H9 (cell line): ENCODE measurements at regions not wholly inside any gene's neighbourhood (a gene's known extent, or its start where the extent isn't known, plus 50 kb on each side); places are given as distances from the start of the nearest gene placed in this dataset.

ENCODE experiments used
- DNase-seq: peaks from one replicate; pipeline ENCODE4 v3.0.0-alpha.2; 2017
- H2AFZ ChIP-seq: one replicate; pipeline ENCODE4 v1.6.1; 2013; ENCODE audit warnings: mild to moderate bottlenecking, low read length, control low read depth, moderate library complexity
- H2AK5ac ChIP-seq: 2 replicates; pipeline ENCODE4 v1.6.1; 2013; ENCODE audit warnings: low read length, control low read depth, mixed read lengths; ENCODE audit not compliant: insufficient read length
- H2BK120ac ChIP-seq: one replicate; pipeline ENCODE4 v1.6.1; 2013; ENCODE audit warnings: low read depth, mild to moderate bottlenecking, low read length, control low read depth, inconsistent platforms; ENCODE audit not compliant: poor library complexity, severe bottlenecking
- H2BK12ac ChIP-seq: 2 replicates; pipeline ENCODE4 v1.6.1; 2013; ENCODE audit warnings: low read length, control low read depth, mixed read lengths, low read depth; ENCODE audit not compliant: insufficient read length
- H2BK15ac ChIP-seq: 2 replicates; pipeline ENCODE4 v1.6.1; 2013; ENCODE audit warnings: low read depth, low read length, control low read depth
- H2BK20ac ChIP-seq: one replicate; pipeline ENCODE4 v1.6.1; 2013; ENCODE audit warnings: low read depth, mild to moderate bottlenecking, low read length, control low read depth, inconsistent platforms; ENCODE audit not compliant: poor library complexity, severe bottlenecking
- H2BK5ac ChIP-seq: 2 replicates; pipeline ENCODE4 v1.6.1; 2013; ENCODE audit warnings: low read length, control low read depth, mixed read lengths; ENCODE audit not compliant: insufficient read length
- H3K14ac ChIP-seq: 2 replicates; pipeline ENCODE4 v1.6.1; 2013; ENCODE audit warnings: low read length, control low read depth; ENCODE audit not compliant: insufficient read depth
- H3K18ac ChIP-seq: 2 replicates; pipeline ENCODE4 v1.6.1; 2013; ENCODE audit warnings: low read depth, mild to moderate bottlenecking, mixed read lengths, low read length, control low read depth; ENCODE audit not compliant: insufficient read length
- H3K23ac ChIP-seq: 2 replicates; pipeline ENCODE4 v1.6.1; 2013; ENCODE audit warnings: low read length, control low read depth, mixed read lengths, low read depth; ENCODE audit not compliant: insufficient read length
- H3K23me2 ChIP-seq: 2 replicates; pipeline ENCODE4 v1.6.1; 2013; ENCODE audit warnings: low read depth, mild to moderate bottlenecking, mixed read lengths, low read length, control low read depth; ENCODE audit not compliant: insufficient read length, poor library complexity, severe bottlenecking
- H3K27ac ChIP-seq: 2 replicates; pipeline ENCODE4 v1.5.1; 2013; ENCODE audit warnings: low read length, control low read depth, mixed read lengths, low read depth; ENCODE audit not compliant: insufficient read length
- H3K27me3 ChIP-seq: 2 replicates; pipeline ENCODE4 v1.6.1; 2013; ENCODE audit warnings: low read length, control low read depth, inconsistent platforms; ENCODE audit not compliant: insufficient read depth
- H3K4ac ChIP-seq: 2 replicates; pipeline ENCODE4 v1.6.1; 2013; ENCODE audit warnings: low read depth, mild to moderate bottlenecking, control low read depth, inconsistent platforms, low read length, moderate library complexity
- H3K4me1 ChIP-seq: 2 replicates; pipeline ENCODE4 v1.6.1; 2013; ENCODE audit warnings: low read length, control low read depth, inconsistent platforms; ENCODE audit not compliant: insufficient read depth
- H3K4me2 ChIP-seq: 2 replicates; pipeline ENCODE4 v1.6.1; 2013; ENCODE audit warnings: low read length, control low read depth, mixed read lengths; ENCODE audit not compliant: insufficient read length, insufficient read depth
- H3K56ac ChIP-seq: 2 replicates; pipeline ENCODE4 v1.6.1; 2013; ENCODE audit warnings: low read depth, mild to moderate bottlenecking, mixed read lengths, low read length, control low read depth; ENCODE audit not compliant: insufficient read length
- H3K79me1 ChIP-seq: 2 replicates; pipeline ENCODE4 v1.6.1; 2013; ENCODE audit warnings: low read depth, mild to moderate bottlenecking, moderate library complexity, low read length, control low read depth, inconsistent platforms; ENCODE audit not compliant: insufficient read depth, poor library complexity, severe bottlenecking
- H3K79me2 ChIP-seq: 2 replicates; pipeline ENCODE4 v1.6.1; 2013; ENCODE audit warnings: low read length, control low read depth, inconsistent platforms; ENCODE audit not compliant: insufficient read depth
- H3K9ac ChIP-seq: 2 replicates; pipeline ENCODE4 v1.6.1; 2013; ENCODE audit warnings: low read length, control low read depth, mixed read lengths; ENCODE audit not compliant: insufficient read length; ENCODE audit errors: extremely low read depth
- H3K9me3 ChIP-seq: one replicate; pipeline ENCODE4 v1.6.1; 2013; ENCODE audit warnings: low read depth, low read length, inconsistent platforms; ENCODE audit not compliant: control insufficient read depth
- H3T11ph ChIP-seq: one replicate; pipeline ENCODE4 v1.6.1; 2013; ENCODE audit warnings: mild to moderate bottlenecking, low read length, control low read depth, inconsistent platforms
- H4K20me1 ChIP-seq: one replicate; pipeline ENCODE4 v1.6.1; 2013; ENCODE audit not compliant: control insufficient read depth, insufficient read length, insufficient read depth
- H4K5ac ChIP-seq: 2 replicates; pipeline ENCODE4 v1.6.1; 2013; ENCODE audit warnings: low read depth, mild to moderate bottlenecking, mixed read lengths, low read length, control low read depth; ENCODE audit not compliant: insufficient read length
- H4K8ac ChIP-seq: replicated peaks from 2 replicates; pipeline ENCODE4 v1.6.1; 2013; ENCODE audit warnings: low read length, control low read depth, mixed read lengths, low read depth; ENCODE audit not compliant: insufficient read length
- H4K91ac ChIP-seq: 2 replicates; pipeline ENCODE4 v1.6.1; 2013; ENCODE audit warnings: low read depth, mild to moderate bottlenecking, moderate library complexity, mixed read lengths, low read length, control low read depth; ENCODE audit not compliant: insufficient read length
- H3K27ac Mint-ChIP-seq, 3 experiments: 2 replicates in 2 of 3; 3 replicates in 1 of 3; pipeline ENCODE4 v1.8.0; 2020 to 2021; ENCODE audit warnings: mixed read lengths in 3 of 3, mild to moderate bottlenecking in 1 of 3, moderate library complexity in 1 of 3
- H3K27me3 Mint-ChIP-seq: 2 replicates; pipeline ENCODE4 v1.8.0; 2021; ENCODE audit warnings: low read depth, mild to moderate bottlenecking, moderate library complexity, mixed read lengths
- H3K36me3 Mint-ChIP-seq, 3 experiments: 2 replicates in 2 of 3; 3 replicates in 1 of 3; pipeline ENCODE4 v1.8.0; 2020 to 2021; ENCODE audit warnings: low read depth in 3 of 3, mixed read lengths in 3 of 3; ENCODE audit not compliant: insufficient read depth in 1 of 3
- H3K4me1 Mint-ChIP-seq, 2 experiments: 2 replicates each; pipeline ENCODE4 v1.8.0; 2020; ENCODE audit warnings: mixed read lengths in 2 of 2
- H3K4me3 Mint-ChIP-seq, 2 experiments: 2 replicates in 1 of 2; 3 replicates in 1 of 2; pipeline ENCODE4 v1.8.0; 2020 to 2021; ENCODE audit warnings: mild to moderate bottlenecking in 2 of 2, mixed read lengths in 2 of 2, moderate library complexity in 1 of 2
- H3K9me3 Mint-ChIP-seq, 2 experiments: 2 replicates in 1 of 2; 3 replicates in 1 of 2; pipeline ENCODE4 v1.8.0; 2020; ENCODE audit warnings: mild to moderate bottlenecking in 2 of 2, mixed read lengths in 2 of 2, moderate library complexity in 1 of 2
- WGBS: extraction: QIAGEN DNeasy Blood & Tissue Kit; methylation state at CpG from one replicate; pipeline ENCODE4 v1.1.7; 2013; ENCODE audit warnings: missing lambda C conversion rate, low lambda C conversion rate, mixed read lengths; ENCODE audit not compliant: insufficient read length; ENCODE audit errors: extremely low coverage; 5-methylcytosine and 5-hydroxymethylcytosine counted together
- TF ChIP-seq, protein P1 (sequence below): fragments of 200-600 bp; sonication (generic); conservative IDR thresholded peaks from 3 replicates; pipeline ENCODE4 v1.8.0; 2021; ENCODE audit warnings: antibody characterized with exemption, mild to moderate bottlenecking

DNA sequence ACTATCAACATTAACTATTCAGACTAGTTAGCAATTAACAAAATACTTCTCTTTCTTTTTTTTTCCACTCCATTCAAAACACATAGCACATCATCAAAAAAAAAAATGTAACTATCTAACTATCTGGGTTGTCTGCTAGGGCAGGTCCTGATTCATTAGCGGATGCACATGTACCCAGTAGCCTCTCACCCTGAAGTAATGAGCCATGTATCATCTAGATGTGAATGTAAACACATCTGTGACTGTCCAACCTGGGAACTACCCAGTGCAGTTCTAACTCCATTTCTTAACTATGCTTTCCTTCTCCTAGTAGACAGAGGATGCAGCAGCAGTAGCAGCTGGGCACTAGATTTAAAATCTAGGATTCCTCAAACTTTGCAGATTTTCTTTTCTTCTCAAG is 183.1 kb upstream of the PIK3C3 start:
- Histone ChIP-seq H4K20me1 (no peaks in the 10 kb centered on the region), H3K27me3 (no peaks in the 10 kb centered on the region), H2AK5ac (no peak overlapping the region), H3K56ac (no peak overlapping the region), H2BK12ac (no peak overlapping the region), H3K9me3 (no peaks in the 10 kb centered on the region), H4K91ac (no peak overlapping the region), H2BK120ac (no peak overlapping the region), H3K14ac (no peak overlapping the region), H3K79me2 (no peaks in the 10 kb centered on the region), H2BK5ac (no peak overlapping the region), H3K9ac (no peak overlapping the region), H2BK15ac (no peak overlapping the region), H4K5ac (no peak overlapping the region), H4K8ac (no peak overlapping the region), H3K23me2 (no peaks in the 10 kb centered on the region), H3K23ac (no peak overlapping the region), H2BK20ac (no peak overlapping the region), H3K18ac (no peak overlapping the region), H3K4me1 (no peaks in the 10 kb centered on the region), H3K4me2 (no peak overlapping the region), H3K27ac (no peak overlapping the region), H3T11ph (no peak overlapping the region), H3K4ac (no peak overlapping the region), H2AFZ (no peak overlapping the region), H3K79me1 (no peaks in the 10 kb centered on the region)
- no peak for DNase-seq
- Mint-ChIP-seq H3K27me3 (no peaks in the 10 kb centered on the region), H3K36me3 (no peaks in the 10 kb centered on the region; a peak in 1 of 7 replicates), H3K9me3 (peaks cover 0 to 3% of the 10 kb centered on the region in 2 experiments; a peak in 2 of 5 replicates), H3K4me1 (peaks cover 3 to 4% of the 10 kb centered on the region in 2 experiments), H3K4me3 (no peak overlapping the region), H3K27ac (no peak overlapping the region)
- TF ChIP-seq, protein P1, sequence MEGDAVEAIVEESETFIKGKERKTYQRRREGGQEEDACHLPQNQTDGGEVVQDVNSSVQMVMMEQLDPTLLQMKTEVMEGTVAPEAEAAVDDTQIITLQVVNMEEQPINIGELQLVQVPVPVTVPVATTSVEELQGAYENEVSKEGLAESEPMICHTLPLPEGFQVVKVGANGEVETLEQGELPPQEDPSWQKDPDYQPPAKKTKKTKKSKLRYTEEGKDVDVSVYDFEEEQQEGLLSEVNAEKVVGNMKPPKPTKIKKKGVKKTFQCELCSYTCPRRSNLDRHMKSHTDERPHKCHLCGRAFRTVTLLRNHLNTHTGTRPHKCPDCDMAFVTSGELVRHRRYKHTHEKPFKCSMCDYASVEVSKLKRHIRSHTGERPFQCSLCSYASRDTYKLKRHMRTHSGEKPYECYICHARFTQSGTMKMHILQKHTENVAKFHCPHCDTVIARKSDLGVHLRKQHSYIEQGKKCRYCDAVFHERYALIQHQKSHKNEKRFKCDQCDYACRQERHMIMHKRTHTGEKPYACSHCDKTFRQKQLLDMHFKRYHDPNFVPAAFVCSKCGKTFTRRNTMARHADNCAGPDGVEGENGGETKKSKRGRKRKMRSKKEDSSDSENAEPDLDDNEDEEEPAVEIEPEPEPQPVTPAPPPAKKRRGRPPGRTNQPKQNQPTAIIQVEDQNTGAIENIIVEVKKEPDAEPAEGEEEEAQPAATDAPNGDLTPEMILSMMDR = no peak
- WGBS = no CpG with 5 or more reads among the region's 1 CpG
